Right atrium auricular region (tissue), 2 donors: ENCODE measurements at regions not wholly inside any gene's neighbourhood (a gene's known extent, or its start where the extent isn't known, plus 50 kb on each side); places are given as distances from the start of the nearest gene placed in this dataset.

Source experiments
- DNase-seq: peaks from one replicate; pipeline ENCODE4 v3.0.0-alpha.2; 2019; ENCODE audit warnings: low spot score
- H3K27ac ChIP-seq, 2 donors: fragments of 200-600 bp; sonication (generic); 1 replicate in 1 of 2; 2 replicates in 1 of 2; pipeline ENCODE4 v1.5.1; 2016 to 2019
- H3K27me3 ChIP-seq, 2 donors: fragments of 200-600 bp; sonication (generic); one replicate each; pipeline versions ENCODE4 v1.5.1 to v1.6.0; 2017 to 2019
- H3K36me3 ChIP-seq: fragments of 200-600 bp; sonication (generic); one replicate; pipeline ENCODE4 v1.5.1; 2016
- H3K4me1 ChIP-seq, 2 donors: fragments of 200-600 bp; sonication (generic); one replicate each; pipeline versions ENCODE4 v1.5.1 to v1.6.0; 2017 to 2019
- H3K4me3 ChIP-seq, 2 donors: fragments of 200-600 bp; sonication (generic); 1 replicate in 1 of 2; 2 replicates in 1 of 2; pipeline ENCODE4 v1.5.1; 2017 to 2019; ENCODE audit warnings: mild to moderate bottlenecking in 1 of 2, moderate library complexity in 1 of 2
- H3K9me3 ChIP-seq, 2 donors: fragments of 200-600 bp; sonication (generic); one replicate each; pipeline ENCODE4 v1.5.1; 2019
- CTCF ChIP-seq, 2 donors: fragments of 200-600 bp; sonication (generic); IDR thresholded peaks; one replicate each; pipeline ENCODE4 v1.5.1; 2019; ENCODE audit warnings: antibody characterized with exemption in 2 of 2

DNA sequence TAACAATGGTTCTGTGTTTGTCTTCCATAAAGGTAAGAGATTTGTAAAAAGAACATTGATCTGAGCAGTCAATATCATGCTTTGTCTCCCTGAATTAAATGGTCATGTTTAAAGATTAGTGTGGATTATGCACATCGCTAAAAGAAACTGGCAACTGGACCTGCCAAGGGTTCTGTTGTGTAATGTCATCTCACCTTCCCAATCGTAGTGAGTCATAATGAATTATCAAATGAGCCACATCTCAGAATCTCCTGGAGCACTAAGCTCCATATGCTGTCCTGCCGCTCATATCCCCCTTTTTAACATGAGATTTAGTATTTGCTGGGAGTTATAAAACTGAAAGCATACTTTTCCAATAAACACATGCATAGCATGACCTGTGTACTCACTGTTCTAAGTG, 187.0 kb upstream of the OPRM1 start:
- no peaks in the 10 kb centered on the region for H3K9me3 ChIP-seq
- H3K36me3 ChIP-seq, result no peaks in the 10 kb centered on the region
- H3K4me1 ChIP-seq, result no peaks in the 10 kb centered on the region
- no peak overlapping the region for H3K27ac ChIP-seq
- no peak for DNase-seq
- no peak for TF ChIP-seq CTCF (IDR thresholded peaks at IDR 0.05)
- no peaks in the 10 kb centered on the region for H3K27me3 ChIP-seq
- no peak overlapping the region for H3K4me3 ChIP-seq

GRCh38 chr6:153849072-153849779, 189.8 kb upstream of the OPRM1 start:
- DNase-seq, result no peak
- no peaks in the 10 kb centered on the region for H3K9me3 ChIP-seq
- no peak overlapping the region for H3K27ac ChIP-seq
- no peak for TF ChIP-seq CTCF (IDR thresholded peaks at IDR 0.05)
- H3K4me1 ChIP-seq, result no peaks in the 10 kb centered on the region
- H3K27me3 ChIP-seq, result no peaks in the 10 kb centered on the region
- no peaks in the 10 kb centered on the region for H3K36me3 ChIP-seq
- no peak overlapping the region for H3K4me3 ChIP-seq

DNA sequence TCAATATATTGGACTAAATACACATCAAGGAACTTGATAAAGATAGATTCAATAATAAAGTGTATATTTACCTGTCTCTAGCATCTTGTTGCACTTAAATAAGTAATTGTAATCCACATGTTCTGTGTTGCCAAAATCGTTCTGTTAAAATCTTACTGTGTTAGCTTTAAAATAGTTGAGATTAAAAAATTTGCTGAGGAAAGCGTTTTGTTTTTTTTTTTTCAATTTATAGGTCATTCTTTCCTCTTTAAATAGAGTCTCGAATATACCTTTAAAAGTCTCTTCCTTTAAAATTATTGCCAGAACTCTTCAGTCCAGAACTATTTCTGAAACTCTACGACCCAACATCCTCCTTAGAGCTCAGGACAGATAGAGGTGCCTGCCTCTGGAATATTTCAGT, 195.6 kb upstream of the OPRM1 start:
- Histone ChIP-seq H3K9me3 (no peaks in the 10 kb centered on the region), H3K4me1 (peaks cover 0 to 5% of the 10 kb centered on the region in 2 donors), H3K36me3 (no peaks in the 10 kb centered on the region), H3K27ac (no peak overlapping the region), H3K27me3 (no peaks in the 10 kb centered on the region), H3K4me3 (no peak overlapping the region)
- no peak for TF ChIP-seq CTCF (IDR thresholded peaks at IDR 0.05)
- no peak for DNase-seq

- no peak for DNase-seq
- Histone ChIP-seq H3K36me3 (no peaks in the 10 kb centered on the region), H3K4me1 (peaks cover 0 to 5% of the 10 kb centered on the region in 2 donors), H3K4me3 (no peak overlapping the region), H3K9me3 (no peaks in the 10 kb centered on the region), H3K27me3 (no peaks in the 10 kb centered on the region), H3K27ac (no peak overlapping the region)
- TF ChIP-seq CTCF (IDR thresholded peaks at IDR 0.05), result no peak
Measured at GRCh38 chr6:153842491-153842890, 196.5 kb upstream of the OPRM1 start.

DNA sequence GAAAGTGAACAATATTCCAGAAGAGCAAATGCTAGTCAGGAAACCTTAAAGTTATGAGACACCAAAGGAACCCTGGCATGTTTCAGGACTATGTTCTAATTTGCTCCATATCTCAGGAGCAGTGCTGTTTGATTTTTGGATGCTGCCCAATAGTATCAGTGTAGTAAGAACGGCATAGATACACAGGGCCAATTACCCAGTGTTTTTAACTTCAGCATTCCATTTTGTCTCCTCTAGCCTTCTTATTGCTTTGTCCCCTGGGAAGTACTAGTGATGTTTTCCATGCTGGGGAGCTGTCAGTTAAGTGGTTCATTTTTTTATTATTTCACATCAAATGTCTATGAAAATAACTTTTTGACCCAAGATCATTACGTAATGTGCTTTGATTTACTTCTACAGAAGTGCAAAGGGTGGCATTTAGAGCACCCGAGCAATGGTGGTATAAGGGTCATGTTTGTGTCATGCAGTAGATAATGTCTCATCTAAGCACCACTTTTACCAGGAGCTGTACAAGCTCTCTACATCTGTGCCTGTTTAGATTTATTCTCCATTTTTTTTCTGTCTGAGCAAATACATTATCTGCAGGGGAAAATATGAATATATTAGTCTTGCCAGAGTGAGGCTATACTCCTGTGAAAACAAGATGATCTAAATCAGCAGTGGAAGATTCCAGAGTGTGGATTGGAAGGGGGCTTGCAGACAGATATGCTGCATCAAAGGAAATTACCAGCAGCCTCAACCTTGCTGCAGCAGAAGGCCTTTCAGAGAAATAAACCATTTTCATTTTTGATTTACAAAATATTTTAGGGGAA, 198.8 kb upstream of the OPRM1 start:
- Histone ChIP-seq H3K27me3 (no peaks in the 10 kb centered on the region), H3K27ac (no peak overlapping the region), H3K4me3 (no peak overlapping the region), H3K4me1 (peaks cover 0 to 5% of the 10 kb centered on the region in 2 donors), H3K9me3 (no peaks in the 10 kb centered on the region), H3K36me3 (no peaks in the 10 kb centered on the region)
- no peak for DNase-seq
- no peak for TF ChIP-seq CTCF (IDR thresholded peaks at IDR 0.05)
